NB4 (cell line): ENCODE measurements at regions not wholly inside any gene's neighbourhood (a gene's known extent, or its start where the extent isn't known, plus 50 kb on each side); places are given as distances from the start of the nearest gene placed in this dataset.

ENCODE experiments used
- DNase-seq: peaks from one replicate; pipeline ENCODE4 v3.0.0; 2010; ENCODE audit warnings: low read depth
- H3K4me3 ChIP-seq: one replicate; pipeline ENCODE4 v1.5.1; 2011; ENCODE audit warnings: mild to moderate bottlenecking, low read depth, low read length, moderate library complexity
- CTCF ChIP-seq: IDR thresholded peaks from one replicate; pipeline ENCODE4 v1.5.1; 2012; ENCODE audit warnings: low read depth, low read length
- MAX ChIP-seq: IDR thresholded peaks from 2 replicates; pipeline ENCODE4 v1.6.1; 2011; ENCODE audit warnings: low read depth, low read length
- MYC ChIP-seq: IDR thresholded peaks from 2 replicates; pipeline ENCODE4 v1.6.1; 2011; ENCODE audit warnings: low read depth, low read length
- POLR2A ChIP-seq: IDR thresholded peaks from 2 replicates; pipeline ENCODE4 v1.6.1; 2011; ENCODE audit warnings: mild to moderate bottlenecking; ENCODE audit not compliant: insufficient read length; ENCODE audit errors: extremely low read depth

- no peak overlapping the region for H3K4me3 ChIP-seq
- peak; percentile 19 for DNase-seq
- TF ChIP-seq CTCF (no peak), MAX (no peak), POLR2A (no peak), MYC (no peak)
Observed at GRCh38 chr7:36084485-36085091, 68.5 kb upstream of the EEPD1 start.

GRCh38 chr7:36085096-36085495 is 68.0 kb upstream of the EEPD1 start:
- H3K4me3 ChIP-seq = no peak overlapping the region
- TF ChIP-seq MYC (no peak), MAX (no peak), POLR2A (no peak), CTCF (no peak)
- DNase-seq = no peak

- H3K4me3 ChIP-seq = no peak overlapping the region
- DNase-seq = no peak
- TF ChIP-seq CTCF = no peak
- TF ChIP-seq POLR2A = no peak
- no peak for TF ChIP-seq MYC
- no peak for TF ChIP-seq MAX
Observed at GRCh38 chr7:36086571-36086970, 66.5 kb upstream of the EEPD1 start.

- TF ChIP-seq POLR2A (no peak), MAX (no peak), MYC (no peak), CTCF (no peak)
- peak; percentile 21 for DNase-seq
- H3K4me3 ChIP-seq = no peak overlapping the region
Observed at GRCh38 chr7:36088553-36088952, 64.5 kb upstream of the EEPD1 start.

- H3K4me3 ChIP-seq = no peak overlapping the region
- no peak for DNase-seq
- no peak for TF ChIP-seq CTCF
Observed at GRCh38 chr7:36088966-36089365, 64.1 kb upstream of the EEPD1 start.
